Osteoblast (primary cell): ENCODE measurements at regions not wholly inside any gene's neighbourhood (a gene's known extent, or its start where the extent isn't known, plus 50 kb on each side); places are given as distances from the start of the nearest gene placed in this dataset.

Experiments
- DNase-seq: peaks from one replicate; pipeline ENCODE4 v3.0.0; 2011; ENCODE audit warnings: low spot score, mixed read lengths; ENCODE audit not compliant: insufficient read length; ENCODE audit errors: missing footprints
- H2AFZ ChIP-seq: 2 replicates; pipeline ENCODE4 v1.6.0; 2011; ENCODE audit warnings: mild to moderate bottlenecking, low read length
- H3K27ac ChIP-seq: 2 replicates; pipeline ENCODE4 v1.5.1; 2011; ENCODE audit warnings: mild to moderate bottlenecking, low read depth, low read length, moderate library complexity
- H3K27me3 ChIP-seq: 2 replicates; pipeline ENCODE4 v1.6.0; 2012; ENCODE audit warnings: mild to moderate bottlenecking, control low read depth, inconsistent platforms, low read length, moderate library complexity; ENCODE audit not compliant: insufficient read depth
- H3K36me3 ChIP-seq: 2 replicates; pipeline ENCODE4 v1.5.1; 2011; ENCODE audit warnings: mild to moderate bottlenecking, low read length, control low read depth, moderate library complexity; ENCODE audit not compliant: insufficient read depth
- H3K4me1 ChIP-seq: 2 replicates; pipeline ENCODE4 v1.5.1; 2011; ENCODE audit warnings: mild to moderate bottlenecking, low read length, control low read depth, moderate library complexity; ENCODE audit not compliant: insufficient read depth
- H3K4me2 ChIP-seq: 2 replicates; pipeline ENCODE4 v1.6.0; 2011; ENCODE audit warnings: mild to moderate bottlenecking, low read length; ENCODE audit not compliant: insufficient read depth
- H3K4me3 ChIP-seq: fragments of 200-600 bp; sonication (generic); 3 replicates; pipeline ENCODE4 v1.5.1; 2012; ENCODE audit warnings: mild to moderate bottlenecking, low read length, inconsistent platforms; ENCODE audit not compliant: insufficient read depth
- H3K79me2 ChIP-seq: 2 replicates; pipeline ENCODE4 v1.6.0; 2012; ENCODE audit warnings: mild to moderate bottlenecking, low read length, control low read depth, inconsistent platforms; ENCODE audit not compliant: insufficient read depth
- H3K9me3 ChIP-seq: 2 replicates; pipeline ENCODE4 v1.5.1; 2011; ENCODE audit warnings: low read depth, low read length, control low read depth
- H4K20me1 ChIP-seq: 2 replicates; pipeline ENCODE4 v1.6.0; 2012; ENCODE audit warnings: mild to moderate bottlenecking, low read length, control low read depth; ENCODE audit not compliant: insufficient read depth
- TF ChIP-seq, protein P1 (sequence below): IDR thresholded peaks from 2 replicates; pipeline ENCODE4 v1.5.1; 2011; ENCODE audit warnings: mild to moderate bottlenecking, low read depth, low read length, moderate library complexity; ENCODE audit errors: extremely low read depth

DNA sequence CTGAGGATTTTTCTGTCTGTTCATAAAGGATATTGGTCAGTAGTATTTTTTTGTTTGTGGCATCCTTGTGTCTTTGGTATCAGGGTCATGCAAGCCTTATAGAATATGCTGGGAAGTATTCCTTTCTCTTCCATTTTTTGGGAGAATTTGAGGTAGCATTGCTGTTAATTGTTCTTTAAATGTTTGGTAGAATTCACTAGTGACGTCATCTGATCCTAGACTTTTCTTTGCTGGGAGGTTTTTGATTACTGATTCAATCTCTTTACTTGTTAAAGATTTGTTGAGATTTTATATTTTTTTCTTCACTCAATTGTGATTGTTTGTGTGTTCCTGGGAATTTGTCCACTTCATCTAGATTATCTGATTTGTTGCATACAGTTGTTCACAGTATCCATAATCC lies 234.4 kb upstream of the ATP6AP2 start:
- TF ChIP-seq, protein P1, sequence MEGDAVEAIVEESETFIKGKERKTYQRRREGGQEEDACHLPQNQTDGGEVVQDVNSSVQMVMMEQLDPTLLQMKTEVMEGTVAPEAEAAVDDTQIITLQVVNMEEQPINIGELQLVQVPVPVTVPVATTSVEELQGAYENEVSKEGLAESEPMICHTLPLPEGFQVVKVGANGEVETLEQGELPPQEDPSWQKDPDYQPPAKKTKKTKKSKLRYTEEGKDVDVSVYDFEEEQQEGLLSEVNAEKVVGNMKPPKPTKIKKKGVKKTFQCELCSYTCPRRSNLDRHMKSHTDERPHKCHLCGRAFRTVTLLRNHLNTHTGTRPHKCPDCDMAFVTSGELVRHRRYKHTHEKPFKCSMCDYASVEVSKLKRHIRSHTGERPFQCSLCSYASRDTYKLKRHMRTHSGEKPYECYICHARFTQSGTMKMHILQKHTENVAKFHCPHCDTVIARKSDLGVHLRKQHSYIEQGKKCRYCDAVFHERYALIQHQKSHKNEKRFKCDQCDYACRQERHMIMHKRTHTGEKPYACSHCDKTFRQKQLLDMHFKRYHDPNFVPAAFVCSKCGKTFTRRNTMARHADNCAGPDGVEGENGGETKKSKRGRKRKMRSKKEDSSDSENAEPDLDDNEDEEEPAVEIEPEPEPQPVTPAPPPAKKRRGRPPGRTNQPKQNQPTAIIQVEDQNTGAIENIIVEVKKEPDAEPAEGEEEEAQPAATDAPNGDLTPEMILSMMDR = no peak
- DNase-seq = no peak
- no peak overlapping the region for H2AFZ ChIP-seq
- H4K20me1 ChIP-seq = no peaks in the 10 kb centered on the region
- H3K27me3 ChIP-seq = no peaks in the 10 kb centered on the region
- no peaks in the 10 kb centered on the region for H3K79me2 ChIP-seq
- H3K4me1 ChIP-seq = no peaks in the 10 kb centered on the region
- H3K27ac ChIP-seq = no peak overlapping the region
- no peak overlapping the region for H3K4me2 ChIP-seq
- H3K9me3 ChIP-seq = no peaks in the 10 kb centered on the region
- no peaks in the 10 kb centered on the region for H3K36me3 ChIP-seq
- H3K4me3 ChIP-seq = no peak overlapping the region

DNA sequence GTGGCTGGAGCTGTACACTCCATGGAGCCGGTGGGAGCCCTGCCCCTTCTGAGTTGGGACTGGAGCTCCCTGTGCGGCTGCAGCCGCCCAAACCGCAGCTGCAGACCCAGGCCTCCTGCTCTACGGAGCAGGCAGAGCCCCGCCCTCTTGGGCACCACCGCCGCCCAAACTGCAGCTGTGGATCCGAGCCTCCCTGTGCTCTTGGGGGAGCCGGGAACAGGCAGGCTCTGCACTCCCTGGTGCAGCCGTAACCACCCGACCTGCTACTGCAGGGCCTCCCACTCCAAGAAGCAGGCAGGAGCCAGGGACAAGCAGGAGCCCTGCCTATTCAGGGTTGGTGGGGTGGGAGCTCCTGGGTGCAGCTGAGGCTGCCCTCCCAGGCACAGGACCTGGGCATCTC lies 237.5 kb upstream of the ATP6AP2 start:
- Histone ChIP-seq H3K36me3 (no peaks in the 10 kb centered on the region), H3K27ac (no peak overlapping the region), H4K20me1 (no peaks in the 10 kb centered on the region), H3K4me1 (no peaks in the 10 kb centered on the region), H3K9me3 (no peaks in the 10 kb centered on the region), H3K4me3 (no peak overlapping the region), H3K4me2 (no peak overlapping the region), H3K79me2 (no peaks in the 10 kb centered on the region), H2AFZ (no peak overlapping the region), H3K27me3 (peaks cover 12% of the 10 kb centered on the region)
- TF ChIP-seq, protein P1 = no peak
- DNase-seq = no peak

DNA sequence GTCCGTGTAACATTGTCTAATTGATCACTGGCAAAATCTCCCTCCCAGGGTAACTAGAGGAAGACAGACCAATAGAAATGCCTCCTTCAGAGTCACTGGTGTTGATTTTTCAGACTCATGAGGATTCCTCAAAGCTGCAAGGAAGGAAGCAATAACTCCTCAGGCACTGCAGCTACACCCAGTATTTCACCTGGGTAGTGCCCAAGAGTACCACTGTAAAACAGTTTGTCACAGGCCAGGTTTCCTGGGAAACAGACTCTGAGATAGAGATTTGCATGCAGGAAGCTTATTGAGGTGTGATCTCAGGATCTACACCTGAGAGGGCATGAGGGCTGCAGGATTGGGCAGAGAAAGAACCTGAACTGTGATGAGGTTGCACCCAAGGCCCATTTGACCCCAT lies 240.7 kb upstream of the ATP6AP2 start:
- Histone ChIP-seq H4K20me1 (no peaks in the 10 kb centered on the region), H3K27ac (no peak overlapping the region), H3K9me3 (no peaks in the 10 kb centered on the region), H3K27me3 (peaks cover 15% of the 10 kb centered on the region), H3K79me2 (no peaks in the 10 kb centered on the region), H3K4me3 (no peak overlapping the region), H2AFZ (no peak overlapping the region), H3K4me2 (no peak overlapping the region), H3K36me3 (no peaks in the 10 kb centered on the region), H3K4me1 (no peaks in the 10 kb centered on the region)
- TF ChIP-seq, protein P1 = no peak
- peak; percentile 19 for DNase-seq

DNA sequence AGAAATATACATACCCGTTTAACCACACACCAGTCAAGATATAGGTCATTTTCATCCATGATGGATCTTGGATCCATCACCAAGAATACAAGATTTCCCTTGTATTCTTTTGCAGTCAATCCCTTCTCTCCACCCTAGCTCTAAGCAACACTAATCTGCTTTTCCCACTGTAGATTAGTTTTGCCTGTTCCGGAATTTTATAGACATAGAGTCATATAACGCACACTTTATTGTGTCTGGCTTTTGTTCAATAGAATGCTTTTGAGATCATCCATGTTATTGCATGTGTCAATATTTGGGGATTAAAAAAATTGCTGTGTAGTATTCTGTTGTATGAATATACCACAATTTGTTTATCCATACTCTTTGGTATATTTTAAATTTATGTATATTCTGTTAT lies 235.6 kb upstream of the BCOR start:
- Histone ChIP-seq H3K36me3 (no peaks in the 10 kb centered on the region), H3K27ac (no peak overlapping the region), H3K9me3 (no peaks in the 10 kb centered on the region), H3K4me2 (no peak overlapping the region), H2AFZ (no peak overlapping the region), H3K4me3 (no peak overlapping the region), H3K4me1 (no peaks in the 10 kb centered on the region), H3K79me2 (no peaks in the 10 kb centered on the region), H4K20me1 (no peaks in the 10 kb centered on the region), H3K27me3 (peaks cover 11% of the 10 kb centered on the region)
- DNase-seq = no peak
- TF ChIP-seq, protein P1 = no peak
